ENCODE measurements at regions not wholly inside any gene's neighbourhood (a gene's known extent, or its start where the extent isn't known, plus 50 kb on each side); places are given as distances from the start of the nearest gene placed in this dataset.

DNA sequence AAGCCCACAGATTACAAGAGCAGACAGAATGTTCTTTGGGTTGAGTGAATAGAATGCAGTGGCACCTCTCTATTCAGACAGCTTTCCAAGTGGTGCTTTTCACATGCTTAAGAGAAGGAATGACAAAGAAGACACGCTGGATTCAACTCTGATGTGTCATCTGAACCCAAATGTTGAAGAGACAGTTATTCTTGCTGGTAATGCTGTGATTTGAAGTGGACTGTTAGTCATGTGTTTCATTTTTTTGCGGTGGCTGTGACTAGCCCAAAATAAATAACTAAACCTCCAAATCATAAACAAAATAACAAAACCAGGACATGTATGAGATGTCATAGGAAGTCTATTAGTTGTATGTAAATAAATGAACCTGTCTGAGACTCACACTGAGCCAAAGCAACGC, 391.8 kb upstream of the PRICKLE1 start:
- Histone ChIP-seq H3K27ac (no peak overlapping the region), H3K4me3 (no peak overlapping the region)
- TF ChIP-seq, protein P1, sequence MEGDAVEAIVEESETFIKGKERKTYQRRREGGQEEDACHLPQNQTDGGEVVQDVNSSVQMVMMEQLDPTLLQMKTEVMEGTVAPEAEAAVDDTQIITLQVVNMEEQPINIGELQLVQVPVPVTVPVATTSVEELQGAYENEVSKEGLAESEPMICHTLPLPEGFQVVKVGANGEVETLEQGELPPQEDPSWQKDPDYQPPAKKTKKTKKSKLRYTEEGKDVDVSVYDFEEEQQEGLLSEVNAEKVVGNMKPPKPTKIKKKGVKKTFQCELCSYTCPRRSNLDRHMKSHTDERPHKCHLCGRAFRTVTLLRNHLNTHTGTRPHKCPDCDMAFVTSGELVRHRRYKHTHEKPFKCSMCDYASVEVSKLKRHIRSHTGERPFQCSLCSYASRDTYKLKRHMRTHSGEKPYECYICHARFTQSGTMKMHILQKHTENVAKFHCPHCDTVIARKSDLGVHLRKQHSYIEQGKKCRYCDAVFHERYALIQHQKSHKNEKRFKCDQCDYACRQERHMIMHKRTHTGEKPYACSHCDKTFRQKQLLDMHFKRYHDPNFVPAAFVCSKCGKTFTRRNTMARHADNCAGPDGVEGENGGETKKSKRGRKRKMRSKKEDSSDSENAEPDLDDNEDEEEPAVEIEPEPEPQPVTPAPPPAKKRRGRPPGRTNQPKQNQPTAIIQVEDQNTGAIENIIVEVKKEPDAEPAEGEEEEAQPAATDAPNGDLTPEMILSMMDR (IDR thresholded peaks at IDR 0.05): no peak
- no peak for DNase-seq (ENCODE audit: low spot score)

GRCh38 chr12:42980441-42980840, 390.9 kb upstream of the PRICKLE1 start:
- TF ChIP-seq, protein P1 (IDR thresholded peaks at IDR 0.05): no peak
- DNase-seq (ENCODE audit: low spot score): no peak
- H3K27ac ChIP-seq: no peak overlapping the region
- no peak overlapping the region for H3K4me3 ChIP-seq

GRCh38 chr12:42979746-42980145, 390.2 kb upstream of the PRICKLE1 start:
- TF ChIP-seq, protein P1 (IDR thresholded peaks at IDR 0.05): no peak
- no peak for DNase-seq (ENCODE audit: low spot score)
- no peak overlapping the region for H3K4me3 ChIP-seq

DNA sequence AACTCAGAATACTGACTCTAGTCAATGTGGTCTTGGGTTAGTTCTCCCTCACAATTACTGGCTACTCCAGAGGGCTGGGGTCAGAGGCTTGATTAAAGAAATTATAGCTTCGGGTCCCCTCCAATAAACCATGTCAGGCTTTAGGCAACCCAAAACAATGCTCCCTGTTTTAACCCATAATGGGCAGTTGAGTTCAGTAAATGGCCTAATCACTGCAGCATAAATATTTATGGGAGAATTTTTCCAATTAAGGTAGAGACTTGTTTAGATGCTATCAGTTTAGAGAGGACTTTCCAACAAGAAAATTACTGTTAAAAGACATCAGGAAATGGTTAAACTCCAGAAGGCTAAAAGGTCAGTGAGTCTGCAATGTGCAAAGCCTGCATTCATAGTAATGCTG, 389.2 kb upstream of the PRICKLE1 start:
- DNase-seq (ENCODE audit: low spot score): no peak
- H3K27ac ChIP-seq: no peak overlapping the region
- TF ChIP-seq, protein P1 (IDR thresholded peaks at IDR 0.05): no peak
- H3K4me3 ChIP-seq: no peak overlapping the region

More at GRCh38 chr12:42979746-42980145, 390.2 kb upstream of the PRICKLE1 start:
- H3K27ac ChIP-seq: no peak overlapping the region

GRCh38 chr12:42977451-42978230, 388.1 kb upstream of the PRICKLE1 start:
- no peak overlapping the region for H3K4me3 ChIP-seq
- TF ChIP-seq, protein P1 (IDR thresholded peaks at IDR 0.05): no peak

GRCh38 chr12:42976620-42977019, 387.1 kb upstream of the PRICKLE1 start:
- TF ChIP-seq, protein P1 (IDR thresholded peaks at IDR 0.05): no peak
- Histone ChIP-seq H3K27ac (no peak overlapping the region), H3K4me3 (no peak overlapping the region)
- no peak for DNase-seq (ENCODE audit: low spot score)

More at GRCh38 chr12:42977451-42978230, 388.1 kb upstream of the PRICKLE1 start:
- no peak for DNase-seq (ENCODE audit: low spot score)
- no peak overlapping the region for H3K27ac ChIP-seq

DNA sequence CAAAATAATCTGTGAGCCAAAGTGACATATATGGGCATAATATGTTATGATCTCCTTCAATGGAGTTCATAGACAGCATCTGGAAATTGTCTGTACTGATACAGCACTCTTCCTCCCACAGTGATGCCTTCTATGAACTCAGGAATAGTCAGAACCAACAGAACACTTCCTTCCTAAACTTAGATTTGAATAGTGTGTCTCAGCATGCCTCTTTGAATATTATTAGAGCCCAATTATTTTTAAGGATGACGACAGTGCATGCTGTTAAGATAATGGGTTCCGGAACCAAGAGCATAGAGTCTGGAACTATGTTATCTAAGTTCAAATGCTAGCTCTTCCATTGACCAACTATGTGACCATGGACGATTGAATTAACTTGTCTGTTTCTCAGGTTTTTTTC, 386.6 kb upstream of the PRICKLE1 start:
- Histone ChIP-seq H3K27ac (no peak overlapping the region), H3K4me3 (no peak overlapping the region)
- TF ChIP-seq, protein P1 (IDR thresholded peaks at IDR 0.05): no peak
- DNase-seq (ENCODE audit: low spot score): no peak

All from coronary artery (tissue), 2 donors.